Activated naive CD4-positive, alpha-beta T cell treated with anti-CD3 and anti-CD28 coated beads for 36 hours (primary cell): ENCODE measurements at regions not wholly inside any gene's neighbourhood (a gene's known extent, or its start where the extent isn't known, plus 50 kb on each side); places are given as distances from the start of the nearest gene placed in this dataset.

Source experiments
- CTCF ChIA-PET: fragments of 350-600 bp; sonication (Branson Sonifier 250); formaldehyde crosslinking; loops from one replicate; lab custom pipeline; 2021; ENCODE audit warnings: antibody characterized with exemption; lab: Charles Lee
- DNase-seq: peaks from one replicate; pipeline ENCODE4 v3.0.0-alpha.2; 2020
- H3K27ac Mint-ChIP-seq: one replicate; pipeline ENCODE4 v1.8.0; 2021; ENCODE audit warnings: mild to moderate bottlenecking, mixed read lengths
- H3K27me3 Mint-ChIP-seq: one replicate; pipeline ENCODE4 v1.8.0; 2021; ENCODE audit warnings: low read depth, mixed read lengths
- H3K36me3 Mint-ChIP-seq: one replicate; pipeline ENCODE4 v1.8.0; 2021; ENCODE audit warnings: low read depth, mixed read lengths
- H3K4me1 Mint-ChIP-seq: one replicate; pipeline ENCODE4 v1.8.0; 2021; ENCODE audit warnings: low read depth, mixed read lengths
- H3K4me3 Mint-ChIP-seq: one replicate; pipeline ENCODE4 v1.8.0; 2021; ENCODE audit warnings: mild to moderate bottlenecking, moderate library complexity, mixed read lengths
- H3K9me3 Mint-ChIP-seq: one replicate; pipeline ENCODE4 v1.8.0; 2021; ENCODE audit warnings: mixed read lengths
- intact Hi-C: fragments of 100-400 bp; cut with micrococcal nuclease; formaldehyde crosslinking; loops from one replicate; pipeline ENCODE4 v1.15.1; 2023

GRCh38 chrX:39643550-39643949, 454.2 kb downstream of the BCOR start:
- no peak overlapping the region for H3K27ac Mint-ChIP-seq
- CTCF ChIA-PET, result interaction anchor here (1.1 kb wide), 1 partner anchor 8 kb away, joined by 3 read pairs; no protein-coding TSS in a partner anchor
- intact Hi-C loops, result no loop called here
- no peak for DNase-seq
- H3K4me1 Mint-ChIP-seq, result peaks cover 3% of the 10 kb centered on the region
- no peaks in the 10 kb centered on the region for H3K27me3 Mint-ChIP-seq
- H3K36me3 Mint-ChIP-seq, result no peaks in the 10 kb centered on the region
- no peak overlapping the region for H3K4me3 Mint-ChIP-seq
- no peaks in the 10 kb centered on the region for H3K9me3 Mint-ChIP-seq

- no peak overlapping the region for H3K27ac Mint-ChIP-seq
- DNase-seq, result peak; percentile 17
- CTCF ChIA-PET, result interaction anchor here (0.6 kb wide), 1 partner anchor 12 kb away, joined by 3 read pairs; no protein-coding TSS in a partner anchor
- intact Hi-C loops, result no loop called here
- no peaks in the 10 kb centered on the region for H3K36me3 Mint-ChIP-seq
- H3K27me3 Mint-ChIP-seq, result no peaks in the 10 kb centered on the region
- H3K4me3 Mint-ChIP-seq, result no peak overlapping the region
- peaks cover 3% of the 10 kb centered on the region for H3K4me1 Mint-ChIP-seq
- H3K9me3 Mint-ChIP-seq, result no peaks in the 10 kb centered on the region
Measured at GRCh38 chrX:39645178-39645895, 452.4 kb downstream of the BCOR start.

- Mint-ChIP-seq H3K4me3 (no peak overlapping the region), H3K27ac (no peak overlapping the region), H3K4me1 (no peaks in the 10 kb centered on the region), H3K27me3 (no peaks in the 10 kb centered on the region), H3K36me3 (no peaks in the 10 kb centered on the region), H3K9me3 (no peaks in the 10 kb centered on the region)
- CTCF ChIA-PET, result interaction anchor here (0.9 kb wide), 1 partner anchor 14 kb away, joined by 3 read pairs; no protein-coding TSS in a partner anchor
- intact Hi-C loops, result no loop called here
- DNase-seq, result no peak
Measured at GRCh38 chrX:39648548-39649254, 449.1 kb downstream of the BCOR start.

GRCh38 chrX:39650768-39651347, 446.9 kb downstream of the BCOR start:
- Mint-ChIP-seq H3K27ac (no peak overlapping the region), H3K36me3 (no peaks in the 10 kb centered on the region), H3K27me3 (no peaks in the 10 kb centered on the region), H3K4me3 (no peak overlapping the region), H3K4me1 (peaks cover 13% of the 10 kb centered on the region), H3K9me3 (no peaks in the 10 kb centered on the region)
- no peak for DNase-seq
- CTCF ChIA-PET, result interaction anchor here (0.6 to 1.0 kb wide), 3 partner anchors 7 to 77 kb away, joined by 3 to 4 read pairs (median 3); no protein-coding TSS in a partner anchor
- intact Hi-C loops, result loop anchor here (10.0 kb wide), 1 partner anchor 614 kb away; no protein-coding TSS in a partner anchor

- intact Hi-C loops, result loop anchor here (10.0 kb wide), 1 partner anchor 612 kb away; no protein-coding TSS in a partner anchor
- H3K27ac Mint-ChIP-seq, result no peak overlapping the region
- CTCF ChIA-PET, result interaction anchor here (0.6 kb wide), 1 partner anchor 35 kb away, joined by 5 read pairs; no protein-coding TSS in a partner anchor
Measured at GRCh38 chrX:39652336-39652735, 445.4 kb downstream of the BCOR start.

GRCh38 chrX:39653691-39654090, 444.1 kb downstream of the BCOR start:
- CTCF ChIA-PET, result interaction anchor here (0.5 kb wide), 1 partner anchor 28 kb away, joined by 3 read pairs; no protein-coding TSS in a partner anchor
- H3K27ac Mint-ChIP-seq, result no peak overlapping the region
- no peak for DNase-seq
- no peaks in the 10 kb centered on the region for H3K36me3 Mint-ChIP-seq
- intact Hi-C loops, result loop anchor here (10.0 kb wide), 1 partner anchor 611 kb away; no protein-coding TSS in a partner anchor
- H3K4me3 Mint-ChIP-seq, result no peak overlapping the region
- H3K27me3 Mint-ChIP-seq, result no peaks in the 10 kb centered on the region
- H3K4me1 Mint-ChIP-seq, result peaks cover 13% of the 10 kb centered on the region
- no peaks in the 10 kb centered on the region for H3K9me3 Mint-ChIP-seq

More at GRCh38 chrX:39652336-39652735, 445.4 kb downstream of the BCOR start:
- peak; percentile 51 for DNase-seq
- no peaks in the 10 kb centered on the region for H3K9me3 Mint-ChIP-seq
- H3K27me3 Mint-ChIP-seq, result no peaks in the 10 kb centered on the region
- no peak overlapping the region for H3K4me3 Mint-ChIP-seq
- no peaks in the 10 kb centered on the region for H3K36me3 Mint-ChIP-seq
- H3K4me1 Mint-ChIP-seq, result peaks cover 13% of the 10 kb centered on the region

GRCh38 chrX:39654183-39654925, 443.4 kb downstream of the BCOR start:
- Mint-ChIP-seq H3K9me3 (no peaks in the 10 kb centered on the region), H3K27me3 (no peaks in the 10 kb centered on the region), H3K36me3 (no peaks in the 10 kb centered on the region), H3K4me3 (no peak overlapping the region), H3K4me1 (peaks cover 13% of the 10 kb centered on the region), H3K27ac (no peak overlapping the region)
- CTCF ChIA-PET, result interaction anchor here (0.5 to 0.6 kb wide), 2 partner anchors 28 to 901 kb away, joined by 3 read pairs; no protein-coding TSS in a partner anchor
- no peak for DNase-seq
- intact Hi-C loops, result loop anchor here (10.0 kb wide), 1 partner anchor 610 kb away; no protein-coding TSS in a partner anchor

- CTCF ChIA-PET, result interaction anchor here (0.6 kb wide), 1 partner anchor 901 kb away, joined by 3 read pairs; no protein-coding TSS in a partner anchor
- Mint-ChIP-seq H3K4me3 (no peak overlapping the region), H3K27me3 (no peaks in the 10 kb centered on the region), H3K36me3 (no peaks in the 10 kb centered on the region), H3K9me3 (no peaks in the 10 kb centered on the region), H3K27ac (no peak overlapping the region), H3K4me1 (peaks cover 13% of the 10 kb centered on the region)
- no peak for DNase-seq
- intact Hi-C loops, result loop anchor here (10.0 kb wide), 1 partner anchor 610 kb away; no protein-coding TSS in a partner anchor
Measured at GRCh38 chrX:39654952-39655351, 442.8 kb downstream of the BCOR start.

- CTCF ChIA-PET, result interaction anchor here (0.7 kb wide), 1 partner anchor 47 kb away, joined by 3 read pairs; no protein-coding TSS in a partner anchor
- Mint-ChIP-seq H3K36me3 (peaks cover 2% of the 10 kb centered on the region), H3K4me3 (no peak overlapping the region), H3K9me3 (no peaks in the 10 kb centered on the region), H3K27ac (no peak overlapping the region), H3K4me1 (no peaks in the 10 kb centered on the region), H3K27me3 (no peaks in the 10 kb centered on the region)
- DNase-seq, result no peak
- intact Hi-C loops, result no loop called here
Measured at GRCh38 chrX:39661116-39661907, 436.4 kb downstream of the BCOR start.

GRCh38 chrX:39665830-39666518, 431.8 kb downstream of the BCOR start:
- Mint-ChIP-seq H3K4me3 (no peak overlapping the region), H3K9me3 (no peaks in the 10 kb centered on the region), H3K27me3 (no peaks in the 10 kb centered on the region), H3K36me3 (peaks cover 2% of the 10 kb centered on the region), H3K4me1 (no peaks in the 10 kb centered on the region), H3K27ac (no peak overlapping the region)
- intact Hi-C loops, result no loop called here
- no peak for DNase-seq
- CTCF ChIA-PET, result no interaction called here
